ENCODE measurements at regions not wholly inside any gene's neighbourhood (a gene's known extent, or its start where the extent isn't known, plus 50 kb on each side); places are given as distances from the start of the nearest gene placed in this dataset.
"Not testable (repeated sequence)": the region's sequence is repeated elsewhere in the genome, so short reads cannot be mapped to it uniquely, and the experiment has no call there.

GRCh38 chr17:43312011-43312410 is 78.2 kb upstream of the RNU2-1 start:
- no peak for DNase-seq
- no peaks in the 10 kb centered on the region for H3K9me3 ChIP-seq
- no peaks in the 10 kb centered on the region for H3K36me3 ChIP-seq (replicated peaks in 1 of 2; ENCODE audit: insufficient read depth in 1 of 2, low read depth in 2 of 2)
- no peaks in the 10 kb centered on the region for H3K4me1 ChIP-seq
- H3K27ac ChIP-seq = no peak overlapping the region
- no peak overlapping the region for H3K4me3 ChIP-seq
- no peaks in the 10 kb centered on the region for H3K27me3 ChIP-seq
- TF ChIP-seq, protein P1, sequence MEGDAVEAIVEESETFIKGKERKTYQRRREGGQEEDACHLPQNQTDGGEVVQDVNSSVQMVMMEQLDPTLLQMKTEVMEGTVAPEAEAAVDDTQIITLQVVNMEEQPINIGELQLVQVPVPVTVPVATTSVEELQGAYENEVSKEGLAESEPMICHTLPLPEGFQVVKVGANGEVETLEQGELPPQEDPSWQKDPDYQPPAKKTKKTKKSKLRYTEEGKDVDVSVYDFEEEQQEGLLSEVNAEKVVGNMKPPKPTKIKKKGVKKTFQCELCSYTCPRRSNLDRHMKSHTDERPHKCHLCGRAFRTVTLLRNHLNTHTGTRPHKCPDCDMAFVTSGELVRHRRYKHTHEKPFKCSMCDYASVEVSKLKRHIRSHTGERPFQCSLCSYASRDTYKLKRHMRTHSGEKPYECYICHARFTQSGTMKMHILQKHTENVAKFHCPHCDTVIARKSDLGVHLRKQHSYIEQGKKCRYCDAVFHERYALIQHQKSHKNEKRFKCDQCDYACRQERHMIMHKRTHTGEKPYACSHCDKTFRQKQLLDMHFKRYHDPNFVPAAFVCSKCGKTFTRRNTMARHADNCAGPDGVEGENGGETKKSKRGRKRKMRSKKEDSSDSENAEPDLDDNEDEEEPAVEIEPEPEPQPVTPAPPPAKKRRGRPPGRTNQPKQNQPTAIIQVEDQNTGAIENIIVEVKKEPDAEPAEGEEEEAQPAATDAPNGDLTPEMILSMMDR (IDR thresholded peaks at IDR 0.05) = no peak
- TF ChIP-seq POLR2A (IDR thresholded peaks at IDR 0.05) = no peak
- 80 to 91% methylated on average over 5 of the region's 5 CpGs for WGBS, 2 donors
- ATAC-seq = no peak
- intact Hi-C loops (cut with DNase I) = loop anchor here (10.0 kb wide), 1 partner anchor 287 kb away; the partner anchor contains the start of genes RND2 and VAT1

- Histone ChIP-seq H3K9me3 (no peaks in the 10 kb centered on the region), H3K36me3 (replicated peaks in 1 of 2; ENCODE audit: insufficient read depth in 1 of 2, low read depth in 2 of 2) (no peaks in the 10 kb centered on the region), H3K4me3 (no peak overlapping the region), H3K27ac (no peak overlapping the region), H3K4me1 (no peaks in the 10 kb centered on the region), H3K27me3 (no peaks in the 10 kb centered on the region)
- WGBS, 2 donors = 22 to 23% methylated on average over 5 to 12 of the region's 12 CpGs
- ATAC-seq (no peak), DNase-seq (no peak)
- intact Hi-C loops (cut with DNase I) = loop anchor here (10.0 kb wide), 1 partner anchor 285 kb away; the partner anchor contains the start of genes RND2 and VAT1
- TF ChIP-seq, protein P1 (IDR thresholded peaks at IDR 0.05) = no peak
- TF ChIP-seq POLR2A (IDR thresholded peaks at IDR 0.05) = no peak
Measured at GRCh38 chr17:43309505-43310332, 75.9 kb upstream of the RNU2-1 start.

- intact Hi-C loops (cut with DNase I) = no loop called here
- WGBS, 2 donors = 68 to 72% methylated on average over 6 of the region's 6 CpGs
Measured at GRCh38 chr17:43308999-43309398, 75.2 kb upstream of the RNU2-1 start.

GRCh38 chr17:43304792-43305191 is 71.0 kb upstream of the RNU2-1 start:
- H3K36me3 ChIP-seq (replicated peaks in 1 of 2; ENCODE audit: insufficient read depth in 1 of 2, low read depth in 2 of 2); H3K27me3 ChIP-seq; H3K27ac ChIP-seq; H3K9me3 ChIP-seq; DNase-seq; H3K4me3 ChIP-seq; H3K4me1 ChIP-seq; ATAC-seq; intact Hi-C loops (cut with DNase I): not testable (repeated sequence)
- 80 to 95% methylated on average over 1 to 13 of the region's 23 CpGs for WGBS, 2 donors

More at GRCh38 chr17:43308999-43309398, 75.2 kb upstream of the RNU2-1 start:
- Histone ChIP-seq H3K4me1 (no peaks in the 10 kb centered on the region), H3K9me3 (no peaks in the 10 kb centered on the region), H3K27me3 (no peaks in the 10 kb centered on the region), H3K36me3 (replicated peaks in 1 of 2; ENCODE audit: insufficient read depth in 1 of 2, low read depth in 2 of 2) (no peaks in the 10 kb centered on the region), H3K4me3 (no peak overlapping the region), H3K27ac (no peak overlapping the region)
- ATAC-seq (no peak), DNase-seq (no peak)
- TF ChIP-seq, protein P1 (IDR thresholded peaks at IDR 0.05) = no peak
- TF ChIP-seq POLR2A (IDR thresholded peaks at IDR 0.05) = no peak

DNA sequence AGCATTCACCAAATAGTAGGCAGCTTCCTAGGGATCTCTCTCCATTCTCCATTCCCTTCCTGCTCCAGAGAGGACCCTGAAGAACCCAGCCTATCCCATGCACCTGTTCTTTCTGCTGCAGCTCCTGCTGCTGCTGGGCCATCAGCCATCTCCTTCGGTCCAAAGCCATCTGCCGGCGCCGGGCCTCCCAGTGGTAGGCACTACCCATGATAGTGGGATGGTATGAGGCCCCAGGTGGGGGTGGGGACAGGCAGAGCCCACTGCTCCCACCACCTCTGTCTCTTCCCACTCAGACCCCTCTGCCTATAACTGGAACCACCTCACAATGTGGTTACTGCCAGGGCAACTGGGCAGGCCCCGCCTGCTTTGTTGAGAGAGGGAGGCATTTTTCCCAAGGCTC is 69.3 kb upstream of the RNU2-1 start:
- ATAC-seq = not testable (repeated sequence)

DNA sequence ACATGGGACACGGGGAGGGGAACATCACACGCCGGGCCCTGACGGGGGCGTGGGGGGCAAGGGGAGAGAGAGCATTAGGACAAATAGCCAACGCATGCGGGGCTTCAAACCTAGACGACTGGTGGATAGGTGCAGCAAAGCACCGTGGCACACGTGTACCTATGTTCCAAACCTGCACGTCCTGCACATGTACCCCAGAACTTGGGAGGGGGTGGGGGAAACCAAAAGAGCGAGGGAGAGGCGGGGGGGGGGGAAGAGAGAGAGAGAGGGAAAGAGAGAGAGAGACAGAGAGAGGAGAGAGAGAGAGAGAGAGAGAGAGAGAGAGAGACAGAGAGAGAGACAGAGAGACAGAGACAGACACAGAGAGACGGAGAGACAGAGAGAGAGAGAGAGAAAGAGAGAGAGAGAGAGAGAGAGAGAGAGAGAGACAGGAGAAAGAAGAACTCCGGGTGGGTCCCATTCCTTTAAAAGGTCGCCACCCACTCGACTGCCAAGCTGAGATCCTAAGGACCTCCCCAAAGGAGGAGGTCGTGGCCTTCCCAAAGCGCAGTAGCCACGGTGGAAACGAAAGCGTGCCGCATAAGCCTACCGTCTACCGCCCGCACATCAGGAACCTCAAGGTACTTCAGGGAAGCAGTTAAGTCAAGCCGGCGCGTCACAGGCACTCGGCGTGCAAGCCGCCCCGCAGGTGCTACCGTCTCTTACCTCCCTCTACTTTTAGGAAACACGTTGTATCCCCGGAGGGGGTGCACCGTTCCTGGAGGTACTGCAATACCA is 65.7 kb upstream of the RNU2-1 start:
- ATAC-seq = not testable (repeated sequence)
- WGBS, 2 donors = no CpG with 5 or more reads among the region's 37 CpGs

More for the DNA sequence above, 69.3 kb upstream of the RNU2-1 start:
- H3K36me3 ChIP-seq (replicated peaks in 1 of 2; ENCODE audit: insufficient read depth in 1 of 2, low read depth in 2 of 2); H3K27me3 ChIP-seq; intact Hi-C loops (cut with DNase I); H3K27ac ChIP-seq; H3K4me3 ChIP-seq; H3K9me3 ChIP-seq; H3K4me1 ChIP-seq; DNase-seq: not testable (repeated sequence)
- no CpG with 5 or more reads among the region's 5 CpGs for WGBS, 2 donors

DNA sequence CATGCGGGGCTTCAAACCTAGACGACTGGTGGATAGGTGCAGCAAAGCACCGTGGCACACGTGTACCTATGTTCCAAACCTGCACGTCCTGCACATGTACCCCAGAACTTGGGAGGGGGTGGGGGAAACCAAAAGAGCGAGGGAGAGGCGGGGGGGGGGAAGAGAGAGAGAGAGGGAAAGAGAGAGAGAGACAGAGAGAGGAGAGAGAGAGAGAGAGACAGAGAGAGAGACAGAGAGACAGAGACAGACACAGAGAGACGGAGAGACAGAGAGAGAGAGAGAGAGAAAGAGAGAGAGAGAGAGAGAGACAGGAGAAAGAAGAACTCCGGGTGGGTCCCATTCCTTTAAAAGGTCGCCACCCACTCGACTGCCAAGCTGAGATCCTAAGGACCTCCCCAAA is 55.9 kb upstream of the RNU2-1 start:
- intact Hi-C loops (cut with DNase I); DNase-seq; H3K27me3 ChIP-seq; ATAC-seq; H3K4me3 ChIP-seq; H3K36me3 ChIP-seq (replicated peaks in 1 of 2; ENCODE audit: insufficient read depth in 1 of 2, low read depth in 2 of 2); H3K9me3 ChIP-seq; H3K27ac ChIP-seq; H3K4me1 ChIP-seq: not testable (repeated sequence)
- WGBS, 2 donors = no CpG with 5 or more reads among the region's 11 CpGs

More for the DNA sequence above, 65.7 kb upstream of the RNU2-1 start:
- H3K36me3 ChIP-seq (replicated peaks in 1 of 2; ENCODE audit: insufficient read depth in 1 of 2, low read depth in 2 of 2); H3K4me1 ChIP-seq; H3K4me3 ChIP-seq; H3K9me3 ChIP-seq; intact Hi-C loops (cut with DNase I); H3K27ac ChIP-seq; H3K27me3 ChIP-seq; DNase-seq: not testable (repeated sequence)

Data from body of pancreas (tissue), 4 donors.